ENCODE measurements at regions not wholly inside any gene's neighbourhood (a gene's known extent, or its start where the extent isn't known, plus 50 kb on each side); places are given as distances from the start of the nearest gene placed in this dataset.

GRCh38 chr4:45183905-45184304, 457.5 kb upstream of the GNPDA2 start:
- H3K36me3 ChIP-seq (ENCODE audit: control insufficient read depth in 4 of 4, insufficient read depth in 3 of 4, low read depth in 1 of 4, low read length in 3 of 4): no peaks in the 10 kb centered on the region
- H3K4me3 ChIP-seq (ENCODE audit: low read depth in 1 of 3, low read length in 3 of 3): no peak overlapping the region
- no peak for DNase-seq (ENCODE audit: low spot score)
- H3K27ac ChIP-seq (ENCODE audit: low read depth in 1 of 2, low read length in 2 of 2): no peak overlapping the region
- H3K27me3 ChIP-seq (ENCODE audit: control insufficient read depth in 4 of 4, insufficient read depth in 4 of 4, low read length in 3 of 4): no peaks in the 10 kb centered on the region
- H3K9me3 ChIP-seq (ENCODE audit: control insufficient read depth in 4 of 4, low read length in 3 of 4): no peaks in the 10 kb centered on the region
- H3K9ac ChIP-seq (ENCODE audit: low read depth in 1 of 2, low read length in 2 of 2): no peak overlapping the region
- 56% methylated on average over 2 of the region's 2 CpGs for WGBS
- TF ChIP-seq JUND (IDR thresholded peaks at IDR 0.05): no peak
- TF ChIP-seq FOXA2 (IDR thresholded peaks at IDR 0.05): no peak
- H3K4me1 ChIP-seq (ENCODE audit: control insufficient read depth in 4 of 4, insufficient read depth in 4 of 4, low read length in 3 of 4): no peaks in the 10 kb centered on the region

DNA sequence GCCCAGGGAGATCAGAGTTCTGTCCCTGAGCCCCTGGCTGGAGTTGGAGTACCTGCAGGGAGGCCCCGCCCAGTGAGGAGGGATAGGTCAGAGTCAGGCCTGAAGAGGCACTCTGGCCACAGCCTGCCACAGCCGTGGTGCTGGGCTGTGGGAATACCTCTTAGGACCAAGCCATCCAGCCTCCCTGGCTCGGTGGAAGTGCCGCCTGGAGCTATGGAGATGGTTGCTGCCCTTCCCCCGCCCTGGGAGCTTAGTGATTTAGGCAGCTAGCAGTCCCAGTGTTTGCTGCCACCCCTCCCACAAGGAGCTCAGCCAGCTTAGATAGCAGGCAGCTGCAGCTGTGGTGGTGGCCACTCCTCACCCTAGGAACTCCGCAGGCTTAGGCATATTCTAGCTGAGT, 446.3 kb upstream of the GNPDA2 start:
- H3K9ac ChIP-seq (ENCODE audit: low read depth in 1 of 2, low read length in 2 of 2): no peak overlapping the region
- no peak for TF ChIP-seq MAX (IDR thresholded peaks at IDR 0.05)
- TF ChIP-seq HNF4A (conservative IDR thresholded peaks at IDR 0.05): no peak
- no peak for TF ChIP-seq HNF4G (IDR thresholded peaks at IDR 0.05)
- TF ChIP-seq FOXA2 (IDR thresholded peaks at IDR 0.05): no peak
- no peak for TF ChIP-seq FOXA1 (IDR thresholded peaks at IDR 0.05)
- TF ChIP-seq YY1 (IDR thresholded peaks at IDR 0.05): no peak
- TF ChIP-seq RAD21 (IDR thresholded peaks at IDR 0.05): no peak
- TF ChIP-seq TAF1 (conservative IDR thresholded peaks at IDR 0.05): no peak
- TF ChIP-seq JUND (IDR thresholded peaks at IDR 0.05): no peak
- TF ChIP-seq, protein P1, sequence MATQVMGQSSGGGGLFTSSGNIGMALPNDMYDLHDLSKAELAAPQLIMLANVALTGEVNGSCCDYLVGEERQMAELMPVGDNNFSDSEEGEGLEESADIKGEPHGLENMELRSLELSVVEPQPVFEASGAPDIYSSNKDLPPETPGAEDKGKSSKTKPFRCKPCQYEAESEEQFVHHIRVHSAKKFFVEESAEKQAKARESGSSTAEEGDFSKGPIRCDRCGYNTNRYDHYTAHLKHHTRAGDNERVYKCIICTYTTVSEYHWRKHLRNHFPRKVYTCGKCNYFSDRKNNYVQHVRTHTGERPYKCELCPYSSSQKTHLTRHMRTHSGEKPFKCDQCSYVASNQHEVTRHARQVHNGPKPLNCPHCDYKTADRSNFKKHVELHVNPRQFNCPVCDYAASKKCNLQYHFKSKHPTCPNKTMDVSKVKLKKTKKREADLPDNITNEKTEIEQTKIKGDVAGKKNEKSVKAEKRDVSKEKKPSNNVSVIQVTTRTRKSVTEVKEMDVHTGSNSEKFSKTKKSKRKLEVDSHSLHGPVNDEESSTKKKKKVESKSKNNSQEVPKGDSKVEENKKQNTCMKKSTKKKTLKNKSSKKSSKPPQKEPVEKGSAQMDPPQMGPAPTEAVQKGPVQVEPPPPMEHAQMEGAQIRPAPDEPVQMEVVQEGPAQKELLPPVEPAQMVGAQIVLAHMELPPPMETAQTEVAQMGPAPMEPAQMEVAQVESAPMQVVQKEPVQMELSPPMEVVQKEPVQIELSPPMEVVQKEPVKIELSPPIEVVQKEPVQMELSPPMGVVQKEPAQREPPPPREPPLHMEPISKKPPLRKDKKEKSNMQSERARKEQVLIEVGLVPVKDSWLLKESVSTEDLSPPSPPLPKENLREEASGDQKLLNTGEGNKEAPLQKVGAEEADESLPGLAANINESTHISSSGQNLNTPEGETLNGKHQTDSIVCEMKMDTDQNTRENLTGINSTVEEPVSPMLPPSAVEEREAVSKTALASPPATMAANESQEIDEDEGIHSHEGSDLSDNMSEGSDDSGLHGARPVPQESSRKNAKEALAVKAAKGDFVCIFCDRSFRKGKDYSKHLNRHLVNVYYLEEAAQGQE (IDR thresholded peaks at IDR 0.05): no peak
- TF ChIP-seq, protein P2, sequence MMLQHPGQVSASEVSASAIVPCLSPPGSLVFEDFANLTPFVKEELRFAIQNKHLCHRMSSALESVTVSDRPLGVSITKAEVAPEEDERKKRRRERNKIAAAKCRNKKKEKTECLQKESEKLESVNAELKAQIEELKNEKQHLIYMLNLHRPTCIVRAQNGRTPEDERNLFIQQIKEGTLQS (IDR thresholded peaks at IDR 0.05): no peak
- no peak for TF ChIP-seq SP1 (IDR thresholded peaks at IDR 0.05)
- no peak for TF ChIP-seq ZBTB33 (IDR thresholded peaks at IDR 0.05)
- TF ChIP-seq RXRA (IDR thresholded peaks at IDR 0.05): no peak
- TF ChIP-seq EGR1 (IDR thresholded peaks at IDR 0.05; ENCODE audit: low read depth in 2 of 2): no peak
- TF ChIP-seq CTCF (IDR thresholded peaks at IDR 0.05; ENCODE audit: low read depth, low read length, missing input control): no peak
- no peak for TF ChIP-seq NR2F2 (IDR thresholded peaks at IDR 0.05)
- TF ChIP-seq GABPA (IDR thresholded peaks at IDR 0.05 in 1 of 2, conservative IDR thresholded peaks at IDR 0.05 in 1 of 2): no peak
- no peaks in the 10 kb centered on the region for H3K4me1 ChIP-seq (ENCODE audit: control insufficient read depth in 4 of 4, insufficient read depth in 4 of 4, low read length in 3 of 4)
- DNase-seq (ENCODE audit: low spot score): no peak
- no peaks in the 10 kb centered on the region for H3K36me3 ChIP-seq (ENCODE audit: control insufficient read depth in 4 of 4, insufficient read depth in 3 of 4, low read depth in 1 of 4, low read length in 3 of 4)
- H3K9me3 ChIP-seq (ENCODE audit: control insufficient read depth in 4 of 4, low read length in 3 of 4): peaks cover 0 to 1% (median under 1%) of the 10 kb centered on the region in 4 donors
- 72% methylated on average over 6 of the region's 6 CpGs for WGBS
- H3K4me3 ChIP-seq (ENCODE audit: low read depth in 1 of 3, low read length in 3 of 3): no peak overlapping the region
- H3K27ac ChIP-seq (ENCODE audit: low read depth in 1 of 2, low read length in 2 of 2): no peak overlapping the region
- H3K27me3 ChIP-seq (ENCODE audit: control insufficient read depth in 4 of 4, insufficient read depth in 4 of 4, low read length in 3 of 4): no peaks in the 10 kb centered on the region

Measured in liver (tissue), 8 donors.